RWPE1 (cell line): ENCODE measurements at regions not wholly inside any gene's neighbourhood (a gene's known extent, or its start where the extent isn't known, plus 50 kb on each side); places are given as distances from the start of the nearest gene placed in this dataset.
"Not testable (repeated sequence)": the region's sequence is repeated elsewhere in the genome, so short reads cannot be mapped to it uniquely, and the experiment has no call there.

Experiments
- CTCF ChIA-PET: fragments of 350-600 bp; sonication (Branson Sonifier 250); formaldehyde crosslinking; extraction: SDS; loops from one replicate; lab custom pipeline; 2021; lab: Yijun Ruan, JAX
- POLR2A ChIA-PET: fragments of 400-600 bp; formaldehyde crosslinking; extraction: SDS; loops from one replicate; lab custom pipeline; 2020; ENCODE audit warnings: antibody characterized with exemption; ENCODE audit not compliant: low non-redundant PET; lab: Yijun Ruan, JAX
- DNase-seq: peaks from one replicate; pipeline ENCODE4 v3.0.0; 2012; ENCODE audit warnings: low spot score
- H3K27ac ChIP-seq: fragments of 450-650 bp; 2 replicates; pipeline ENCODE4 v1.5.1; 2017
- TF ChIP-seq, protein P1 (sequence below): fragments of 450-650 bp; conservative IDR thresholded peaks from 2 replicates; pipeline ENCODE4 v1.5.1; 2017; ENCODE audit warnings: low read depth, mild to moderate bottlenecking

DNA sequence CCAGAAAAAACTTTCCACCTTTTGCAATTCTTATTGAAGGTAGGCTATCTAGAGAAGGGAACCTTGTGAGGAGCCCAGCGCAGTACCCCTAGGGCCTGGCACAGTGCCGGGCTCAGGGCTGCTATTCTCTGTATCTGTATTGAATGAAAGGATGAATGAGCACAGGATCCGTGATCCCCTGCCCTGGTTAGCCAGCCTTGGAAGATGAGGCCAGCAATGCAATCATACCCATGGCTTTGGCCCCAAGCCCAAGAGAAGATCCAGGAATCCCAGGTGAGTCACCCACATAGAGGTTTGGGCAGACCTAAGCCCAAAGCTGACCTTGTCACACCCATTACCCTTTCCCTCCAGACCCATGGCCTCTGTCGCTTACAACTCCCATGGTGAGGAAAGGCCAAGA lies 92.5 kb upstream of the CD82 start:
- ChIA-PET CTCF (no interaction called here), POLR2A (no interaction called here)
- TF ChIP-seq, protein P1, sequence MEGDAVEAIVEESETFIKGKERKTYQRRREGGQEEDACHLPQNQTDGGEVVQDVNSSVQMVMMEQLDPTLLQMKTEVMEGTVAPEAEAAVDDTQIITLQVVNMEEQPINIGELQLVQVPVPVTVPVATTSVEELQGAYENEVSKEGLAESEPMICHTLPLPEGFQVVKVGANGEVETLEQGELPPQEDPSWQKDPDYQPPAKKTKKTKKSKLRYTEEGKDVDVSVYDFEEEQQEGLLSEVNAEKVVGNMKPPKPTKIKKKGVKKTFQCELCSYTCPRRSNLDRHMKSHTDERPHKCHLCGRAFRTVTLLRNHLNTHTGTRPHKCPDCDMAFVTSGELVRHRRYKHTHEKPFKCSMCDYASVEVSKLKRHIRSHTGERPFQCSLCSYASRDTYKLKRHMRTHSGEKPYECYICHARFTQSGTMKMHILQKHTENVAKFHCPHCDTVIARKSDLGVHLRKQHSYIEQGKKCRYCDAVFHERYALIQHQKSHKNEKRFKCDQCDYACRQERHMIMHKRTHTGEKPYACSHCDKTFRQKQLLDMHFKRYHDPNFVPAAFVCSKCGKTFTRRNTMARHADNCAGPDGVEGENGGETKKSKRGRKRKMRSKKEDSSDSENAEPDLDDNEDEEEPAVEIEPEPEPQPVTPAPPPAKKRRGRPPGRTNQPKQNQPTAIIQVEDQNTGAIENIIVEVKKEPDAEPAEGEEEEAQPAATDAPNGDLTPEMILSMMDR, result no peak
- no peak for DNase-seq
- no peak overlapping the region for H3K27ac ChIP-seq

DNA sequence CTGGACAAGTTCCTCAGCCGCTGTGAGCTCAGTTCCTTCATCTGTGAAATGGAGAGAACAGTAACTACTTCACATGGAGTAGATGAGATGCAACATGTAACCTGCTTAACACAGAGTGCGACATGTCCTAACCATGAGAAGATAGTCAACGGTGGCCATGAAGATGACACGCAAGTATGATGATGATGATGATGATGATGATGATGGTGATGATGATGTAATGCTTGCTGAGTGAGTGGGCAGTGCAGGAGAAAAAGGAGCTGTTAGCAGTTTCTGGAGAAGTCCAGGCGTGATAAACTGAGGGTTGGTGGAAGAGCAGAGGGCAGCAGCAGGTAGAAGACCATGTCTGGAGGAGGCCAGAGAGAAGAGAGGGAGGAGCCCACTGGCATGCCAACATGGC lies 90.8 kb upstream of the CD82 start:
- CTCF ChIA-PET, result interaction anchor here (0.6 kb wide), 1 partner anchor 296 kb away, joined by 3 read pairs; no protein-coding TSS in a partner anchor
- no peak for DNase-seq
- TF ChIP-seq, protein P1, result no peak

DNA sequence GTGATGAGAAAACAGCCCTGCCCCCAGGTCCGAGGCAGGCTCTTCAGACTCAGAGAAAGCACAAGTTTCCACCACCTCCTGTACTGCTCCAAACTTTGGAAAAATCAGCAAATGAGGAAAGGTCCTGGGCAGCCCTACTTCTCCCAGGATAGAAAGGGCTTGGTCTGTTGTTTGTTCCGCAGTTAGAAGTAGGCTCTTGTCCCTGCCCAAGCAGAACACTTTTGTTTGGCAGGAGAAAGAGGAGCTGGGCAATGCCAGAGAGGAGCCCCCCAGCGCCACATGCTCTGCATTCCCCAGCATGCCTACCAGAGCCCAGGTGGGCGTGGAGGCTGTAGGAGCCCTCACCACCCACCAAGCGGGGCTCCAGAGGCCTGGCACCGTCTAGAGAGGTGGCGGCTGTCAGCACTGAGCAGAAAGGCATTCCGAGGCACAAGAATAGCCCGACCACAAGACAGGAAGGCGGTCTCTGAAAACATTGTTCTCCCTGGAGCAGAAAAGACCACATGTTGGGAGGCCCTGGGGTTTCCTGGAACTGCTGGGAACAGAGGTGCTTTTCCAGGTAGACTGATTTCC lies 90.3 kb upstream of the CD82 start:
- ChIA-PET POLR2A (no interaction called here), CTCF (no interaction called here)
- no peak for DNase-seq
- H3K27ac ChIP-seq, result no peak overlapping the region
- TF ChIP-seq, protein P1, result no peak

More for the DNA sequence above, 90.8 kb upstream of the CD82 start:
- POLR2A ChIA-PET, result no interaction called here
- H3K27ac ChIP-seq, result no peak overlapping the region

DNA sequence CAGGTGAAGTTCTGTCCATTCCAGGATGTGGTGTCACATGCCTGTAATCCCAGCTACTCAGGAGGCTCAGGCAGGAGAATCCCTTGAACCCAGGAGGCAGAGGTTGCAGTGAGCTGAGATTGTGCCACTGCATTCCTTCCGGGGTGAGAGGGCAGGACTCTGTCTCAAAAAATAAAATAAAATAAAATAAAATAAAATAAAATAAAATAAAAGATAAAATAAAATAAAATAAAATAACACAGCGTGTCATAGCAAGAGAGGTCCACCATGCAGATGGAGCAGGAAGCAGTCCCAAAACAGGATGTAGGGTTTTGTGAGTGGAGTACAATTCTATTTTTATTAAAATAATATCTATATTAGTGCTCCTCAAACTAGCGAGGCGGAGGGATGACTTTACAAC lies 83.1 kb upstream of the CD82 start:
- DNase-seq, H3K27ac ChIP-seq, POLR2A ChIA-PET, CTCF ChIA-PET: not testable (repeated sequence)

DNA sequence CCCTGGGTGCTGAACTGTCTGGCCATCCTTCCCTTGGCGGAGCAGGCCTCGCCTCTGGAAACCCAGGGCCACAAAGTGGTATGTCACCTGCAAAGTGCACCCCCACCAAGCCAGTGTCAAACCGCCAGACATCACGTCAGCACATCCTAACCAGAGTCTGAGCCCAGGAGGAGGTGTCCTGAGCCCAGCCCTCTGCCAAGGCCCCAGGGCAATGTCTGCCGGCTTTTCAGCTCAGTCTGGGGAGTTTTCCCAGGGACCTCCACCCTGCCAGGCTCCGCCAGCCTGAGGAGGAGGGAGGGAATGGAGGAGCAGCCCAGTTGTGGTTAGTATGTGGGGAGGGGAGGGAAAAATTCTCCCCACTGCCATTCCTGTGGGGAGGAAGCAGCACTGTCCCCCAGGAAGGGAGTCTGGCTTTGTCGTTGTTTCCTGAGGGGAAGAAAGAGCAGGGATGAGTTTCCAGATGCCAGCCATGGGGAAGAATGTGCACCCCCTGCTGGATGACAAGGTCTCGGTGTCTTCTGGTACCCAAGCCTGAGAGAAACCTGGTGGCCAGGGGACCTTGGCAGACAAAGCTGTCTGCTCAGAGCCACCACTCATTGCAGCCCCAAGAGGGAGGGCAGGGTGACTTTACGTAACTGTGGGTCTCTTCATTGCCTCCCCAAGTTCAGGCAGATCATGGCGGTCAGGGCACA lies 81.4 kb upstream of the CD82 start:
- ChIA-PET POLR2A (no interaction called here), CTCF (interaction anchor here (1.1 kb wide), 1 partner anchor 14 kb away, joined by 4 read pairs; no protein-coding TSS in a partner anchor)
- TF ChIP-seq, protein P1, result no peak
- DNase-seq, result no peak
- H3K27ac ChIP-seq, result no peak overlapping the region

DNA sequence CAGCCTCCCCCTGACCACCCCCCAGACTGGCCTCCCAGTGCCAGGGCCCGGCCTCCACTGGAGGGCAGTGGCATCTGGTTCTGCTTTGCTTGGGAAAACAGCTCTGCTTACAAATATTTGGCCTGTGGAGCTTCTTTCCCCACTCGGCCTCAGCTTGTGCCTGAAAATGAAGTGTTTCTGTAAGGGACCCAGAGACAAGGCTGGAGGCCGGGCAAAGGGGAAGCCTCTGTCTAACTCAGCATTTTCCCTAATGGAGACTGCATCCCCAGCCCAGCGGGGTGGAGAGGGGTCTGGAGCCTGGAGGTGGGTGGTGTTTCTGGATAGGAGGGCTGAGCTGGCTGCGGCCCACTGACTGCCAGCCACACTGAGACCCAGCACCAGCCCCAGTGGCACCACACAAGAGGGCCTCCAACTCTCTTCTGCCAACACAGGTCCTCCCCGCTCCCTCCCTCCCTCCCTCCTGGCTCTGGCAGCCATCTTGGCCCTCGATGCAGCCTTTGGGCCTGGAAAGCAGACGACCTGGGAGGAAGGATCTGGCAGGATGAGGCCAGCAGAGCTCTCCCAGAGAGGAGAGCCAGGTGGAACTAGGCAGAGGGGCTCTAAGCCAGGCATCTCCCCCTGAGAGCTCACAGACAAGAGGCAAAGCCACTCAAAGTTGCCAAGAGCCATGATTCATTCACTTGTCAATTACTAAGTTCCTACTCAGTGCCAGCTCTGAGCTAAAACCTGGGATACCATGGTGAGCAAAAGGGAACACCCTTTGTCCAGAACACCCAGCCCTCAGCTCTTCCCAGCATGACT lies 77.1 kb upstream of the CD82 start:
- H3K27ac ChIP-seq, result no peak overlapping the region
- CTCF ChIA-PET, result interaction anchor here (0.6 kb wide), 1 partner anchor 142 kb away, joined by 3 read pairs; no protein-coding TSS in a partner anchor
- POLR2A ChIA-PET, result no interaction called here
- no peak for DNase-seq
- TF ChIP-seq, protein P1, result no peak
